Neural cell (in vitro differentiated cells): ENCODE measurements at regions not wholly inside any gene's neighbourhood (a gene's known extent, or its start where the extent isn't known, plus 50 kb on each side); places are given as distances from the start of the nearest gene placed in this dataset.

Experiments
- H2AFZ ChIP-seq: fragments of 200-600, 300-800 bp; sonication (generic), shearing (Covaris generic); 2 replicates; pipeline ENCODE4 v1.6.0; 2014; ENCODE audit warnings: low read depth, mild to moderate bottlenecking, antibody characterized with exemption, low read length, moderate library complexity
- H3F3A ChIP-seq: fragments of 200-600 bp; shearing (Covaris generic); 2 replicates; pipeline ENCODE4 v1.6.1; 2016; ENCODE audit warnings: mild to moderate bottlenecking, moderate library complexity, mixed read lengths, antibody characterized with exemption, low read length; ENCODE audit not compliant: insufficient read depth, poor library complexity, severe bottlenecking
- H3K27ac ChIP-seq: fragments of 200-600, 300-800 bp; sonication (generic), shearing (Covaris generic); 2 replicates; pipeline ENCODE4 v1.5.1; 2014; ENCODE audit warnings: mild to moderate bottlenecking, low read length, moderate library complexity
- H3K27me3 ChIP-seq: fragments of 300-800, 200-600 bp; sonication (generic), shearing (Covaris generic); 2 replicates; pipeline ENCODE4 v1.6.0; 2014; ENCODE audit warnings: mild to moderate bottlenecking, low read depth, low read length, moderate library complexity; ENCODE audit not compliant: insufficient read depth
- H3K36me3 ChIP-seq: fragments of 300-800, 200-600 bp; sonication (generic), shearing (Covaris generic); 2 replicates; pipeline ENCODE4 v1.5.1; 2014; ENCODE audit warnings: mild to moderate bottlenecking, antibody characterized with exemption, low read length, moderate library complexity; ENCODE audit not compliant: insufficient read depth
- H3K4me2 ChIP-seq: fragments of 300-800, 200-600 bp; sonication (generic), shearing (Covaris generic); 2 replicates; pipeline ENCODE4 v1.6.0; 2014; ENCODE audit warnings: mild to moderate bottlenecking, low read length
- H3K4me3 ChIP-seq: fragments of 300-800, 200-600 bp; sonication (generic), shearing (Covaris generic); 2 replicates; pipeline ENCODE4 v1.5.1; 2014; ENCODE audit warnings: mild to moderate bottlenecking, low read length, moderate library complexity
- H3K79me2 ChIP-seq: fragments of 200-600 bp; shearing (Covaris generic); replicated peaks from 2 replicates; pipeline ENCODE4 v1.6.0; 2014; ENCODE audit warnings: mild to moderate bottlenecking, low read length, moderate library complexity; ENCODE audit not compliant: insufficient read depth
- H3K9ac ChIP-seq: fragments of 300-800, 200-600 bp; sonication (generic), shearing (Covaris generic); 2 replicates; pipeline ENCODE4 v1.6.1; 2016; ENCODE audit warnings: mild to moderate bottlenecking, low read length, mixed read lengths
- H3K9me2 ChIP-seq: fragments of 200-600 bp; shearing (Covaris generic); 2 replicates; pipeline ENCODE4 v1.6.1; 2016; ENCODE audit warnings: mild to moderate bottlenecking, low read length, mixed read lengths; ENCODE audit not compliant: insufficient read depth
- H3K9me3 ChIP-seq: fragments of 200-600, 300-800 bp; sonication (generic), shearing (Covaris generic); 2 replicates; pipeline ENCODE4 v1.6.1; 2016; ENCODE audit warnings: mild to moderate bottlenecking, mixed run types, low read length, moderate library complexity, mixed read lengths
- H4K20me1 ChIP-seq: fragments of 200-600 bp; shearing (Covaris generic); 2 replicates; pipeline ENCODE4 v1.6.1; 2016; ENCODE audit warnings: mild to moderate bottlenecking, mixed run types; ENCODE audit not compliant: insufficient read depth
- EP300 ChIP-seq: fragments of 450-650 bp; conservative IDR thresholded peaks from 2 replicates; pipeline ENCODE4 v1.6.1; 2014; ENCODE audit warnings: antibody characterized with exemption, mild to moderate bottlenecking, moderate library complexity; ENCODE audit not compliant: poor library complexity, severe bottlenecking
- EZH2 ChIP-seq: fragments of 200-600, 300-800 bp; shearing (Covaris generic), sonication (generic); IDR thresholded peaks from 2 replicates; pipeline ENCODE4 v1.6.1; 2014; ENCODE audit warnings: antibody characterized with exemption, low read length, borderline replicate concordance, mild to moderate bottlenecking; ENCODE audit not compliant: insufficient read depth, poor library complexity, severe bottlenecking
- MXI1 ChIP-seq: fragments of 450-650 bp; conservative IDR thresholded peaks from 2 replicates; pipeline ENCODE4 v1.6.1; 2014; ENCODE audit warnings: antibody characterized with exemption, mild to moderate bottlenecking; ENCODE audit not compliant: poor library complexity, severe bottlenecking
- POLR2AphosphoS5 ChIP-seq: IDR thresholded peaks from 2 replicates; pipeline ENCODE4 v1.6.1; 2012
- RAD21 ChIP-seq: fragments of 450-650 bp; conservative IDR thresholded peaks from 2 replicates; pipeline ENCODE4 v1.6.1; 2014; ENCODE audit warnings: antibody characterized with exemption, mild to moderate bottlenecking, moderate library complexity
- SMC3 ChIP-seq: fragments of 450-650 bp; conservative IDR thresholded peaks from 2 replicates; pipeline ENCODE4 v1.6.1; 2014; ENCODE audit warnings: antibody characterized with exemption, mild to moderate bottlenecking, moderate library complexity; ENCODE audit not compliant: poor library complexity
- TAF1 ChIP-seq: IDR thresholded peaks from 2 replicates; pipeline ENCODE4 v1.6.1; 2012; ENCODE audit warnings: low read depth
- TF ChIP-seq, protein P1 (sequence below): IDR thresholded peaks from 2 replicates; pipeline ENCODE4 v1.6.1; 2012; ENCODE audit warnings: borderline replicate concordance
- TF ChIP-seq, protein P2 (sequence below): fragments of 450-650 bp; IDR thresholded peaks from 2 replicates; pipeline ENCODE4 v1.5.1; 2014; ENCODE audit warnings: antibody characterized with exemption, mild to moderate bottlenecking, moderate library complexity; ENCODE audit not compliant: poor library complexity, severe bottlenecking

DNA sequence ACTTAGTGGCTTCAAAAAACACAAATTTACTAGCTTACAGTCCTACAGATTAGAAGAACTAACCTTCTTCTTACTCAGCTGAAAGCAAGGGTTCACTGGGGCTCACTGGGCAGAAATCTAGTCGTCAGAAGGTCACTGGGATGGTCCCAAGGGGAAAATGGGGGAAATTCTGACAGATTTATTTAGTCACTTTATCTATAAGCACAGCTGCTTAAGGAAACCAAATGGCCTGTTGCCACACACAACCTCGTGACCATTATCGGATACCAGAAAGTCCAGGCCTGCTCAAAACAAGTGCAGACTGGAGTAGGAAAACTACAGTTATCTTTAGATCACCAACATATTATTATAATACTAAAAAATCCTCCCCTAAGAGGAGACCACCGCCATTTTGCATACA lies 374.6 kb upstream of the ASIC2 start:
- Histone ChIP-seq H3K9me3 (no peaks in the 10 kb centered on the region), H3K79me2 (no peaks in the 10 kb centered on the region), H3K9ac (no peak overlapping the region), H4K20me1 (no peaks in the 10 kb centered on the region), H3K9me2 (no peaks in the 10 kb centered on the region), H3F3A (no peaks in the 10 kb centered on the region), H3K4me2 (no peak overlapping the region), H2AFZ (no peak overlapping the region), H3K36me3 (no peaks in the 10 kb centered on the region), H3K27me3 (no peaks in the 10 kb centered on the region), H3K27ac (no peak overlapping the region), H3K4me3 (no peak overlapping the region)
- TF ChIP-seq POLR2AphosphoS5 = no peak
- no peak for TF ChIP-seq RAD21
- TF ChIP-seq, protein P1, sequence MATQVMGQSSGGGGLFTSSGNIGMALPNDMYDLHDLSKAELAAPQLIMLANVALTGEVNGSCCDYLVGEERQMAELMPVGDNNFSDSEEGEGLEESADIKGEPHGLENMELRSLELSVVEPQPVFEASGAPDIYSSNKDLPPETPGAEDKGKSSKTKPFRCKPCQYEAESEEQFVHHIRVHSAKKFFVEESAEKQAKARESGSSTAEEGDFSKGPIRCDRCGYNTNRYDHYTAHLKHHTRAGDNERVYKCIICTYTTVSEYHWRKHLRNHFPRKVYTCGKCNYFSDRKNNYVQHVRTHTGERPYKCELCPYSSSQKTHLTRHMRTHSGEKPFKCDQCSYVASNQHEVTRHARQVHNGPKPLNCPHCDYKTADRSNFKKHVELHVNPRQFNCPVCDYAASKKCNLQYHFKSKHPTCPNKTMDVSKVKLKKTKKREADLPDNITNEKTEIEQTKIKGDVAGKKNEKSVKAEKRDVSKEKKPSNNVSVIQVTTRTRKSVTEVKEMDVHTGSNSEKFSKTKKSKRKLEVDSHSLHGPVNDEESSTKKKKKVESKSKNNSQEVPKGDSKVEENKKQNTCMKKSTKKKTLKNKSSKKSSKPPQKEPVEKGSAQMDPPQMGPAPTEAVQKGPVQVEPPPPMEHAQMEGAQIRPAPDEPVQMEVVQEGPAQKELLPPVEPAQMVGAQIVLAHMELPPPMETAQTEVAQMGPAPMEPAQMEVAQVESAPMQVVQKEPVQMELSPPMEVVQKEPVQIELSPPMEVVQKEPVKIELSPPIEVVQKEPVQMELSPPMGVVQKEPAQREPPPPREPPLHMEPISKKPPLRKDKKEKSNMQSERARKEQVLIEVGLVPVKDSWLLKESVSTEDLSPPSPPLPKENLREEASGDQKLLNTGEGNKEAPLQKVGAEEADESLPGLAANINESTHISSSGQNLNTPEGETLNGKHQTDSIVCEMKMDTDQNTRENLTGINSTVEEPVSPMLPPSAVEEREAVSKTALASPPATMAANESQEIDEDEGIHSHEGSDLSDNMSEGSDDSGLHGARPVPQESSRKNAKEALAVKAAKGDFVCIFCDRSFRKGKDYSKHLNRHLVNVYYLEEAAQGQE = no peak
- TF ChIP-seq SMC3 = no peak
- no peak for TF ChIP-seq TAF1
- no peak for TF ChIP-seq EZH2
- TF ChIP-seq, protein P2, sequence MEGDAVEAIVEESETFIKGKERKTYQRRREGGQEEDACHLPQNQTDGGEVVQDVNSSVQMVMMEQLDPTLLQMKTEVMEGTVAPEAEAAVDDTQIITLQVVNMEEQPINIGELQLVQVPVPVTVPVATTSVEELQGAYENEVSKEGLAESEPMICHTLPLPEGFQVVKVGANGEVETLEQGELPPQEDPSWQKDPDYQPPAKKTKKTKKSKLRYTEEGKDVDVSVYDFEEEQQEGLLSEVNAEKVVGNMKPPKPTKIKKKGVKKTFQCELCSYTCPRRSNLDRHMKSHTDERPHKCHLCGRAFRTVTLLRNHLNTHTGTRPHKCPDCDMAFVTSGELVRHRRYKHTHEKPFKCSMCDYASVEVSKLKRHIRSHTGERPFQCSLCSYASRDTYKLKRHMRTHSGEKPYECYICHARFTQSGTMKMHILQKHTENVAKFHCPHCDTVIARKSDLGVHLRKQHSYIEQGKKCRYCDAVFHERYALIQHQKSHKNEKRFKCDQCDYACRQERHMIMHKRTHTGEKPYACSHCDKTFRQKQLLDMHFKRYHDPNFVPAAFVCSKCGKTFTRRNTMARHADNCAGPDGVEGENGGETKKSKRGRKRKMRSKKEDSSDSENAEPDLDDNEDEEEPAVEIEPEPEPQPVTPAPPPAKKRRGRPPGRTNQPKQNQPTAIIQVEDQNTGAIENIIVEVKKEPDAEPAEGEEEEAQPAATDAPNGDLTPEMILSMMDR = no peak
- TF ChIP-seq MXI1 = no peak
- TF ChIP-seq EP300 = no peak

DNA sequence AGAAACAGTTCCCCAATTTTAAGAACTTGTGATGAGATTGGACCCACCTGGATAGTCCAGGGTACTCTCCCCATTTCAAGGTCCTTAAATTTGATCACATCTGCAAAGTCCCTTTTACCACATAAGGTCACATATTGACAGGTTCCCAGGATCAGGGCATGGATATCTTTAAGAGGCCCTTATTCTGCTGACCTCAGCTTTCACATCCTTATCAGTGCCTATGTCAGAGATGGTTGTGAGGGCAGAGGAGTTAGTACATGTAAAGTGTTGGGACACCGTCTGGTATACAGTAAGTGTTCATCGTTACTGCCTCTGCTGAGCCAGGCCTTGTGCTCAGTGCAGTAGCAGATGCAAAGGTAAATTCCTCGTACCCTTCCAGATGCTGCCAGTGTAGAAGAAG lies 375.4 kb upstream of the ASIC2 start:
- Histone ChIP-seq H3F3A (no peaks in the 10 kb centered on the region), H3K4me2 (no peak overlapping the region), H3K27me3 (no peaks in the 10 kb centered on the region), H4K20me1 (no peaks in the 10 kb centered on the region), H3K27ac (no peak overlapping the region), H3K79me2 (no peaks in the 10 kb centered on the region), H3K9ac (no peak overlapping the region), H3K4me3 (no peak overlapping the region), H3K9me3 (no peaks in the 10 kb centered on the region), H3K36me3 (no peaks in the 10 kb centered on the region), H3K9me2 (no peaks in the 10 kb centered on the region), H2AFZ (no peak overlapping the region)
- TF ChIP-seq EZH2 = no peak
- TF ChIP-seq RAD21 = no peak
- TF ChIP-seq EP300 = no peak
- TF ChIP-seq, protein P1 = no peak
- TF ChIP-seq TAF1 = no peak
- no peak for TF ChIP-seq SMC3
- TF ChIP-seq, protein P2 = no peak
- TF ChIP-seq POLR2AphosphoS5 = no peak
- no peak for TF ChIP-seq MXI1
